HG03196 (cell line): ENCODE measurements at regions not wholly inside any gene's neighbourhood (a gene's known extent, or its start where the extent isn't known, plus 50 kb on each side); places are given as distances from the start of the nearest gene placed in this dataset.

Source experiments
- ATAC-seq: cut with Tn5 transposase; IDR thresholded peaks from one replicate; pipeline ENCODE4 v1.9.1; 2021; ENCODE audit not compliant: unreplicated experiment

DNA sequence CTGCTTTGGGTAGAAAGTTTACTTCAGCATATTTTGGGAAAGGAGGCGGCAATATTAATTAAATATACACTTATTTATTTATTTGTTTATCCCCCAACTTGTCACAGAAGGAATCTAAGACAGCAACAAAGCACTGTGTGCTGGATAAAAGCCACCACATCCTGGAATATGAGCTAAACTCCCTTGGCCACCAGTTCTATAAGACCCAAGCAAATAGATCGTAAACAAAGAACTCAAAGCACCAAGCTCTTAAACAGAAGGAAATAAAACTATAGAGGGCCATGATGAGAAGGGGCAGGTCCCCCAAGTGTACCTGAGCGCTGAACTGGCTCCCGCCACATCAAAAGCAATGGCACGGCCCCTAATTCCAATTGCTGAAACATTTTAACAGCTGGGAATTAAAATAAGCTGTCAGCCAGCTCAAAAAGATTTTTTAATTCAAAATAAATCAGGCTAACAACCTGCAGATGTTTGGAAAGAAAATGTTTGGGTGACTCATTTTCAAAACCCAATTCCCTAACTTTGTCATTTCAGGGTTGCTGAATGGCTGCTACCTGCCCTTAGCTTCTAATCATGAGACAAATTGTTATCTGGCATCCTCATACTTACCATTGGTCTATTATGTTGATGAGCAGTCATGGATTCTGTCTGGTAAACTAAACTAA is 127.1 kb downstream of the SLC30A10 start:
- no peak for ATAC-seq

DNA sequence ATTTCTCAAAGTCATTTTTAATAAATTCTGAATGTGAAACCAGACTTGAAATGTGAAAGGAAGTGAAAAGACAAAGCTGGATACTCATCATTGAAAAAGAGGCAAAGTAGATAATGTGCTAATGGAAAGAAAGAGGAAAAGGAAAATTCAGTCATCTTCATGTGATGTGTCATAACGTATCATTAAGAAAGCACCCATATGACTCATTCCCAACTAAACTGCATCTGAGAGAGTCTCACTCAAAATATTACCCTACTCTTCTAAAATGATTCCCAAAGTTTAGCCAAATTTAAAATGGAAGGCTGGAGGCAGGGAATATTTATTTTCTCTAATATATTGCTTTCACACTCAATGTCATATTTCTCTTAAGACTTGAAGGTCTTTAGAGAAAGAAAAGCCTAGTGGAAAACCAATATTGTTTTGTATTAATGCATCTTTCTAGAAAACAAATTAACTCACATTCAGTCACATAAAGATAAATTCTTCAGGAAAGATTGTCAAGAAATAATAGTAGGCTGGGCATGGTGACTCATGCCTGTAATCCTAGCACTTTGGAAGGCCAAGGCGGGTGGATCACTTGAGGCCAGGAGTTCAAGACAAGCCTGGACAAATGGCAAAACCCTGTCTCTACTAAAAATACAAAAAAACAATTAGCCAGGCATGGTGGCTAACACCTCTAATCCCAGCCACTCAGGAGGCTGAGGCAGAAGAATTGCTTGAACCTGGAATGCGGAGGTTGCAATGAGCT is 129.9 kb downstream of the SLC30A10 start:
- ATAC-seq, result no peak

DNA sequence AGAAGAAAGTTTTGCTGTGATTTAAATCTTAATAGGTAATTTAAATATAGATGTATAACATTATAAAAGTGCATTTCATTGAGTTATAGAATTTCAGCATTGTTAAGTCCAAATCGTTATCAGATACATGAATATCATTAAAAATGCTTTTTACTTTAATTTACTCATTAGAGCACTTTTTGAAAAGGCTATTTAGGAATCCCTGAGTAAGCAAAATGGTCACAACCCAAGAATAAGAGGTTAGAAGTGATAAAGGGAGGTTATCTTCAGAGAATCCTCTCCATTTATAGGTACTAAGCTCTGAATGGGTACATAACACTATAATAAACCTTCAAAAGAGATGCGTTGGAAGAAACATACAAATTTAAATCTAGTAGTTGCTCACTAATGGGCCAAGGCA is 130.7 kb downstream of the SLC30A10 start:
- no peak for ATAC-seq

DNA sequence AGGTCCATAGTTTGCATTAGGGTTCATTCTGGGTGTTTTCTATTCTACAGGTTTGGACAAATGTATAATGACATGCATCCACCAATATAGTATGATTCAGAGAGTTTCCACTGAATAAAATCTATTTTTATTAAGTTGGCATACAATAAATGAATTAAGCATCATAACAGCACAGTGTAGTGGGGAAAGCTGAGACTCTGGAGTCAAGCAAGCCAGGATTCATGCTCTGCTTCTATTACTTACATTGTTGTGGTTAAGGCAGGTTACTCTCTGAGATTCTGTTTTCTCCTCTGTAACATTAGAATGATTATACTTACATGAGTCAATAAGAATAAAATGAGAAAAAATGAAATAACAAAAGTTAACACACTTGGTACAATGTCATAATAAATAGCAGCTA is 131.3 kb downstream of the SLC30A10 start:
- no peak for ATAC-seq

DNA sequence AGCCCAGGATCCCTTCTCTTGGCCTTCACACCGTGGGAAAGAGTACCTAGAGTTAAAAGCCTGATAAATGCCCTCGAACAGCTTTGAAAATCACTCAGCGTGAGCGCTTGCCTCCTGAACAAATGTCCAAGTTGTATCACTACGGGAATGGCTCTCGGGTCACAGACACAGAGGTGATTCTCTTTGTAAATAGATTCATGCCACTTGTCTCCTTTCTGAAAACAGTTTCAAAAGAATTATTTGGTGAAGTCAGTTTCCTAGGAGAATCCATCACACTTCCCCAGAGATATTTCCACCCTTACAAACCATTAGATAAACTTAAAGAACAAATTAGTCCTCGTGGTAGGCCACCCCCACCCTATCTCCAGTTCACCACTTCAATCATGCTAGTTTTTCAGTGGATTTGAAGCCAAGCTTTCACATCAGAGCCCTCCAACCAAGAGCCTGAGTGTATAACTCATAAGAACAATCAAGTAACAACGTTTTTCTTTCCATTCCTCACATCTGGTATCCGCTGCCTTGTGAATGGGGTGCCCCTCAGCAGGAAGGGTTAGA is 132.9 kb downstream of the SLC30A10 start:
- ATAC-seq, result no peak

DNA sequence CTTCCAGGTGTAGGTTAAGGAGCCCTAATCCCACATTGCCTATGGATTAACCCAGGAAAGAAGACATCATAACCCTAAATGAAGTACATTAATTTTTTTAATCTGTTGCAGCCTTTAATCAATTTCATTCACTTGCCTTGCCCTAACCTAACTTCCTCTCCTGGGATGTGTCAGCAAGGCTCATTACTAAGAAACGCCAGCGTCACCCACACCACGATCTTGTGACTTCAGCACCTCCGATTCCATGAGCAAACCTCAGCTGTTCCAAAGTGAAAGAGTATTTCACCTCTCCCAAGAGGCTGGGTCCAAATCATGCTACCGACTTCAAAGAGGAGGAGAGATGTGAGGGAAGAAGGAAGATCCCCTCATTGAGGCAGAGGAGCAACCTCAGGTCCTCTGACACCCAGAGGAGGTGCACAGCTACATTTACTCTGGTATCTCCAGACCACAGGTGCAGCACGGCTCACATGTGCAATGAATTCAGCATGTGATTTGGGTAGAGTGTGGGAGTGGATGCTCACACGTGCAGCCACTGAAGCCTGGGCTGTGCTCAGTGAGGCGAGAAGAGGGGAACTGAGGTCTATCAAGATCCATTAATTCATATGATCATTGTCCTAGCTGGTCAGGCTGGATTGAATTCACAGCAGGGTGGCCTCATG is 134.1 kb downstream of the SLC30A10 start:
- ATAC-seq, result no peak

DNA sequence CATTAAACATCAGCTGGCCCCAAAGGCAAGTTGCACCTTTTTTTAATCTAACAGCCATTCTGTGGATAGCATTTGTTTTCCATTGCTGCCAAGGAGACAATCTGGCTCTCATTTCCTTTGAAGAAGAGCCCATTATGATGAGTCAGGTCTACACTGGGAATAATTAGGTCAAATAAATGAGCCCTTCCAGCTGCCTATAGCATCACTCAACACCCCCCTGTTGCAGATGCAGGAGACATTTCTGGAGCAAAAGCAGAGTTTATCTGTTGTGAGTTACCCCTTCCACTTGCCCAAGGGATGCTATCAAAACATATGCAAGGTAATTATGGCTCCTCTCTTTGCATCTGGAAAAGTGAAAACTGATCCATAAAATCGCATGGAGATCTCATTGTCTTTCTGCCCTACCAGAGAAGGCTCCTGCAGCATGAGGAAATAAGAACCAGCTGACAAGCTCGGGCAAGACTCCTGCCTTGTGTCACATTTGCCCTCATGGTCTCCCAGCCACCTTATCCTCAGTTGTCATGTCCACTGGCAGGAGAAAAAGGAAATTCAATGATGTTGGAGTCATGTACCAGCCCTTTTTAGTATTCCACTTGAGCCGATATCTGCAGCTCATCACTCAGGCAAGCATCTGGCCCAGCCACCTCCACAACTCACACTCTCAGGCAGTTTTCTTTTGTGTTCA is 135.9 kb downstream of the SLC30A10 start:
- ATAC-seq, result no peak

DNA sequence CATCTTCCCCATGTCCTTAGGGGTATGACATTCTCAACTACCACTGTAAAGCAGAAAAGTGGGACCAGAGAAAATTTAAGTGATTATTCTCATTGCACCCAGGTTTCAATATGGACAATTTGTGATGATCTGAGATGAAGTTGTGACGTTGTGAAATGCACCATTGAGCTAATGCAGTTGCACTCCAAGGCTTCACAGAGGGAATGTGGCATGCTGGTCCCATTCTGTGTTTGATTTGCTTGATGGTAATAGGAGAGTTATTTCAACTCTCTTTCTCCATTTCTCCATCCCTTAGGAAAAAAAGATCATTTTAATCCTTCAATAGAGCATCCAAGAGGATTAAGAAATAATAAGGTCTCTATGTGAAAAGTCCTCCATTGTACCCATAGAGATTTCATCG is 136.6 kb downstream of the SLC30A10 start:
- no peak for ATAC-seq

DNA sequence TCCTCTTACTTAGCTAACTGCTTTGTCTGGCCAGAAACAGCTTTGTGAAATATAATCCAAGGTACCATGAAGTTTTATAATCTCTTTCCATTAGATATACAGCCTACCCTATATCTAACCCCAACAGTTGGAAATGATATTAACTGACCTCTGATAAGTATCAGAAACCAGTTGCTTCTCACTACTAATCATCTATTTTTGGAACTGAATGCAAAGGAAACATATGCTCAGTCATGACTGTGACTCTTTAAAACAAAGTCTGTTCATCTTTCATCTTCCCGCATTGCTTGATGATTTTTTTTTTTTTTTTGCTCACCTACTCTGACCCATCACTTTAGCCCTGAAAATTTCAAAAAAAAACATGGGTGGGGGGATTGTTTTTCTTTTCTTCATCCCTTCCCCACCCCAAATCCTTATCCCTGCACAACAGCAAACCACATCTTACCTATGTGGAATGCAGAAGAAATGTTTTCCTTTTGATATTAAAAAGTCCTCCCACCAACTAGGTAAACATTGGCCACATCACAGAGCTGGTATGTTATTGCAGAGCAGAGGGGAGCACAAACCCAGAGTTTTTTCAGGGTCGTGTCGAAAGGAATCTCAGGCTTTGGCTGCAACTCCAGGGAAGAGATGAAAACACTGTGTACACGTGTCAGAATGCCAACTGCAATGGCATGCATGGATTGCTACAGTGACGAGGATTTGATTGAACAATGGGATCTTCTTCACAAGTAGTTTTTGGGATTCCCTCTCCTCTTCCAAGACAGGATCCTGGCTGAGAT is 137.3 kb downstream of the SLC30A10 start:
- no peak for ATAC-seq

DNA sequence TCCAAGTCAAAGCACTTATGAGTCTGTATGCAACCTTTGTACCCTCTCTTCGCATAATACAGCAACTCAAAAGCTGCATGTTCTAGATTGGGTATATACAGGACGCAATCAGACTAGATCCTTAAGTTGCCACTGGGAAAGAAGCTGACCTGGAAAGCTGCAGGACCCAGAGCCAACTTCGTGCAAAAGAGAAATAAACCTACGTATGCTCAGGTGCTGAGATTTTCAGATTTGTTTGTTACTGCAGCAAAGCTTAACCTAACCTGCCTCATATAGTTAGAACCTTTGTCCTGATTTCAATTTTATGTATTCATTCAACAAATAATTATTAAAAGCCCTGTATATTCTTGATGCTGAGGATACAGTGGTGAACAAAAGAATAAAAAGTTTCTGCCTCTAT is 139.7 kb downstream of the SLC30A10 start:
- ATAC-seq, result no peak

DNA sequence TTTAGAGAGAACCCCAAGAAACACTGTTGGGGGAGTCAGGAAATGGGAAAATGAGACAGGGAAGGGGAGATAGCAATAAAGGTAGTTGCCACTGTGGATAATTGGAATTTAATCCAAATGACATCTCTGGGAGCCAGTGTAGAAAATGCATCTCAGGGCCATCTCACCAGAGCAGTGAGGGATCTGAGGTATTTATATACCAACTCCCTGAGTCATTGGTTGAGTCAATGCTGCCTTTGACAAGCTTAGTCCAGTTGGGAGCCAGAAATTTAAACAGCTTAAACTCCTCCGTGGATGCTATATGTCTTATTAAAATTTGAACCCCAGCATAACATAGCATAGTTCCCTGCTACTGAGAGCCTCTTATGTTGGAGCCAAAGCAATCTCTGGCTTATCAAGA is 140.3 kb downstream of the SLC30A10 start:
- no peak for ATAC-seq

DNA sequence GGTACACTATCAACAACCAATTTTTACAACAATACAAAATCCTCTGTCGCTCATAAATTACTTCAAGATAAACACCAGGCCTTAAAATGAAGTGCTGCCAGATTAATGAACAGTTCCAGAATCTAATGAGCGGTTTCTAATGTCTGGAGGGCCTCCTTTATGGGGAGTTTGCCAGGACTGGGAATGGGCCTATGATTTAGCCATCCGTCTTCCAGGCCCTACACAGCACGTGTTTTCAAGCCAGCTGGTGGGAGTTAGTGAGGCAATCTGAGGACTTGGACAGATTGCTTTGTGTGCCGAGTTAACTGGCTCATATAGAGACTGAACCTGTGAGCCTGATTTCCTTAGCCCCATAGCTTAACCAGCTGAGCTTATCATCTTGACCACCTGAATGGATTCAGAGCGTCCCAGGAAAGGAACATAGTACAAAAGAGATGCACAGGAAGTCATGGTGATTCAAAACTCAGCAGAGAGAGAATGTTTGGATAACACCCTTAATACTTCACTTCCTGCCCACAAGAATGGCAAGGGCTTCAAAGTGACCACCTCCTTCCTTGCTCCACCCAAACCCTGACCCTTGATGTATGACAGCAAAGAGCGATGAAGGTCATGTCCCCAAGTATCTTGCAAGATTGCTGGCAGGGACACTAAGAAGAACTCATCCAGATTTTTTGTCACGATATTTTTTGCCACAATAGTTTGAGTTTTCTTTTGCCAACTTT is 143.5 kb downstream of the SLC30A10 start:
- no peak for ATAC-seq

DNA sequence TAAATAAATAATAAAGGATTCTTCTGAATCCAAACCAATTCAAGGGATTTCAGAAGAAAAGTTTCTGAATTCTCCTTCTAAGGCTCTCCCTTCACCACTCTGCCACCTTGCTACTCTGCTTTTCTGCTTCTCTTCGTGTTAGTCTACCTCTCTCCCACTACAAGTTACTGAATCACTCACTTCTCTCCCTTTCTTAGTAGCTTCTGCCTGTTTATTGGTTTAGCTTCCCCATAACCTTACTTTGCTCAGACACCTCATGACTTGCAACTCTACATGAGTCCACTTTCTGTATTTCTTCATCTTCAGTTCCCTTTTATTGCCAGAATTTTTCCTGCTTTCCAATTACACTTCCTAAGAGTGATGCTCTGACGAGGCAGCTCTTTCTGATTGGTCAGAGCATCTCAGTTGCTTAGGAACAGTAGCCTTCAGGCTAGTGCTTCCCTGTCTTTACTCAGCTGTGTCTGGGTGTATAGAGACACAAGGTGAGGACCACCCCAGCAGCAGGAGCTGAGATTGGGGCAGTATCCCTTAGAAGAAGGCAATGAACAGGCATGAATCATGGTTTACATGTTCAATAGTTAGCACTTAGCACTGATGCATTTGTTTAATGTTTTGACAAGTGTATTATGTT is 144.6 kb downstream of the SLC30A10 start:
- no peak for ATAC-seq

DNA sequence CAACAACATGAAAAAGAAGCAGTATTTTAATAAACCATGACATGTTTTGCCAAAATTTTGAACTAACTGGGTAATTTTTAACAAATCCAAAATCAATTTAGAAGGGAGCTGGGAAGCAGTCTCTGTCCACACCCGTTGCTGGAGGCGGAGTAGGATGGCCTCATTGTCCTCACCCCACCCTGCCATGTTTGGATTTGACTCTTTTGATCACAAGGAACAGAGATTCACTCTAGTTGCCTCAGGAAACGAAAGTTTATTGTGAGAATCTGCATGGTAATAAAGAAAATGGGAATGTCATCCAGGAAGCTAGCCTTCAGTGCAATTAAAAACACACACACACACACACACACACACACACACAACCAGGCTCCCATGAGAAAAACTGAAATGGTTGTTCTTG is 145.4 kb downstream of the SLC30A10 start:
- no peak for ATAC-seq

DNA sequence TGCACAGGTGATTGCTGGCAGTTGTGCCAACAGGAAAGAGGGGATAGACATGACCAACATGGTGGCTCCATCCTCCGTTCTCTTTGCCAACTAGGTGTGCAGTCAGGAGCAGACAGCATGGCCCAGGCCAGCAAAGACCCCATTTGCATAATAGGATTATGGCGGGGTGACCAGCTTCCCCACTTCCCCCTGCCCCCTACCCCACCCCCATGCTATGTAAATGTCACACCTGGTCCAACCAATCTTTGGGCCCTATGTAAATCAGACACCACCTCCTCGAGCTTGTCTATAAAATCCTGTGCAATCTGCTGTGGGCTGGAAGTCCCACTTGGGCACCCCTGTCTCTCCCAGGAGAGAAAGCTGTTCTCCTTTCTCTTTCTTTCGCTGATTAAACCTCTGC is 146.0 kb downstream of the SLC30A10 start:
- no peak for ATAC-seq

DNA sequence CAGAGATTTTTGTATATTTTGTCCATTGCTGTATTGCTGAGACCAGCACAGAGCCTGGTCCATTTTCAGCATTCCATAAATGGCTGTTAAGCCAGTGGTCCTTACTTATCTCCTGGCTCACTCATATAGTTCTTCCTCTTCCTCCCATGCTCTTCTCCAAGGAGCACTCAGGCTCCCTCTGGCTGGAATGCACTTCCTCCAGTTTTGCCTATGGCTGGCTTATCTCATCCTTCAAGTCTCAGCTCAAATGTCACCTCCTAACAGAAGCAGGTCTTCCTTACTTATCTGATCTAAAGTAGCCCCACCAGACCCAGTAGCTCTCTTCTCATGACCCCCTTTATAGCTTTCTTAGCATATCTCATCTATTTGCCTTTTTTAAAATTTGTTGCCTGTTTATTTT is 146.9 kb downstream of the SLC30A10 start:
- ATAC-seq, result no peak

DNA sequence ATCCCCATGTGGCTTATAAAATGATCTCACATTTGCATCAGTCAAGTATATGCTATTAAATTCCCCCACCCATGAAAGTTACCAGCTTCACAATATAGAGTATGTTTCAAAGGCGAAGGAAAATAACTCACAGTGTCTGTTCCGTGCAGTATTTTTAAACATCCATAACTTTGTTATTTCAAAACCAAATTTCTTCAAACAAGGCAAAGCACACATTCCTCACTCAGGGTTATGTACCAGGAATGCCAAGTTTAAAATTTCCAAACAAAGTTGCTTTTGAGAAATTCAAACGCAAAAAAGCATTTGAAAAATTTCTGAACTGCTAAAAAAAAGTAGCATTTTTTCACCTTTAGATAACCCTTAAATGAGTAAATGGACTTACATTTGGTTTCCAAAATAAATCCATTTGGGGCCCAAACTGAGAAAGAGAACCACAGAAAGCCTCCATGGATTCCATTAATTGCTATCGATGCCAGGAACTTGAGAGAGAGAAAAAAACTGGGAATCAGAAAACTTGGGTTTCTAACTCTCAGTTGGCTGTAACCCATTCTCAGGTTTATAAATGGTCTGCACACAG is 149.5 kb downstream of the SLC30A10 start:
- ATAC-seq, result no peak

DNA sequence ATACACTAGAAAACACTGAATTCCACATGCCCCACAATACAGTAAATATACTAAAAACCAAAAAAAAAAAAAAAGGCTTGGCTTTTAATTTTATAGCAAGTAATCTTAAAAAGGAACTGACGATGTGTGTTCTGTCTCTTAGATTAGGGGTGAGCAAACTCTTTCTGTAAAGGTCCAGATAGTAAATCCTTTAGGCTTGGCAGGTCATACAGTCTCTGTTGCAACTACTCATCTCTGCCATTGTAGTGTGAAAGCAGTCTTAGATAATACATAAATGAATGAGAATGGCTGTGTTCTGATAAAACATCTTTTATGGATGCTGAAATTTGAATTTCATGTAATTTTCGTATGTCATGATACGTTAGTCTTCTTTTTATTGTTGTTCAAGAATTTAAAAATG is 150.2 kb downstream of the SLC30A10 start:
- no peak for ATAC-seq

DNA sequence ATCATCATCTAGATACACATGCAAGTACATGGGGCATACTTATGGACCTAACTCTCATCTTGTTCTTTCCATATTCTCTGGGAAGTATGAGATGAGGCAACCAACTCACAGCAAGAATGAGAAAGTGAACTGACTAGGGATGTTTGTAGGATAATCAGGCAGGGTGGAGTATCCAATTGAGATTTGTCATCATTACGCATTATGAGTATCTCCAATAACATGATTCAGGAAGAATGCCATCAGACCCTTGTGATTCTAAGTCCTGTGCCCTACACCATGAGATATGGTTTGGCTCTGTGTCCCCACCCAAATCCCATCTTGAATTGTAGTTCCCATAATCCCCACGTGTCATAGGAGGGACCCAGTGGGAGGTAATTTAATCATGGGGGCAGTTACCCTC is 154.0 kb downstream of the SLC30A10 start:
- ATAC-seq, result no peak
